CD14-positive monocyte (primary cell): ENCODE measurements at regions not wholly inside any gene's neighbourhood (a gene's known extent, or its start where the extent isn't known, plus 50 kb on each side); places are given as distances from the start of the nearest gene placed in this dataset.

ENCODE experiments used
- DNase-seq, 3 donors: peaks; one replicate each; pipeline ENCODE4 v3.0.0-alpha.2; 2011 to 2022
- H2AFZ ChIP-seq: 2 replicates; pipeline ENCODE4 v1.6.0; 2012; ENCODE audit warnings: mild to moderate bottlenecking, low read depth, low read length, inconsistent platforms; ENCODE audit not compliant: insufficient read depth, poor library complexity, severe bottlenecking
- H3K27ac ChIP-seq, 2 donors: 1 replicate in 1 of 2; 2 replicates in 1 of 2; pipeline ENCODE4 v1.5.1; 2012 to 2013; ENCODE audit warnings: low read length in 2 of 2, control low read depth in 1 of 2, inconsistent platforms in 1 of 2, low read depth in 1 of 2, mild to moderate bottlenecking in 1 of 2
- H3K27me3 ChIP-seq, 2 donors: one replicate each; pipeline versions ENCODE4 v1.6.0 to v1.6.1; 2011 to 2013; ENCODE audit warnings: low read length in 2 of 2; ENCODE audit not compliant: control insufficient read depth in 2 of 2, insufficient read depth in 2 of 2
- H3K36me3 ChIP-seq, 2 donors: replicated peaks in 1 of 2; 1 replicate in 1 of 2; 2 replicates in 1 of 2; pipeline versions ENCODE4 v1.5.1 to v1.6.1; 2012 to 2013; ENCODE audit warnings: low read length in 2 of 2, control low read depth in 1 of 2, inconsistent platforms in 1 of 2, mild to moderate bottlenecking in 1 of 2; ENCODE audit not compliant: insufficient read depth in 2 of 2, control insufficient read depth in 1 of 2
- H3K4me1 ChIP-seq, 2 donors: 1 replicate in 1 of 2; 2 replicates in 1 of 2; pipeline versions ENCODE4 v1.5.1 to v1.6.1; 2012 to 2013; ENCODE audit warnings: low read length in 2 of 2, control low read depth in 1 of 2, inconsistent platforms in 1 of 2, mild to moderate bottlenecking in 1 of 2, moderate library complexity in 1 of 2; ENCODE audit not compliant: insufficient read depth in 2 of 2, control insufficient read depth in 1 of 2
- H3K4me2 ChIP-seq: replicated peaks from 2 replicates; pipeline ENCODE3; 2012; ENCODE audit warnings: low read length, moderate library complexity, mild to moderate bottlenecking; ENCODE audit not compliant: poor library complexity, severe bottlenecking; ENCODE audit errors: extremely low read depth
- H3K4me3 ChIP-seq, 3 experiments: fragments of 200-600 bp in 1 of 3; sonication (generic) in 1 of 3; replicated peaks in 1 of 3; 1 replicate in 2 of 3; 2 replicates in 1 of 3; pipeline ENCODE4 v1.5.1; 2011 to 2013; ENCODE audit warnings: low read length in 3 of 3, mild to moderate bottlenecking in 3 of 3, control low read depth in 2 of 3, low read depth in 2 of 3, inconsistent platforms in 1 of 3, moderate library complexity in 1 of 3
- H3K79me2 ChIP-seq: 2 replicates; pipeline ENCODE4 v1.6.0; 2012; ENCODE audit warnings: mild to moderate bottlenecking, control low read depth, inconsistent platforms, low read length, moderate library complexity; ENCODE audit not compliant: insufficient read depth
- H3K9ac ChIP-seq: 2 replicates; pipeline ENCODE4 v1.6.0; 2017; ENCODE audit warnings: low read length, mild to moderate bottlenecking; ENCODE audit not compliant: insufficient read depth, poor library complexity, severe bottlenecking
- H3K9me3 ChIP-seq, 2 donors: replicated peaks in 1 of 2; 1 replicate in 1 of 2; 2 replicates in 1 of 2; pipeline versions ENCODE4 v1.5.1 to v1.6.1; 2012 to 2013; ENCODE audit warnings: low read length in 2 of 2, control low read depth in 1 of 2; ENCODE audit not compliant: control insufficient read depth in 1 of 2, insufficient read depth in 1 of 2
- H4K20me1 ChIP-seq: 2 replicates; pipeline ENCODE4 v1.6.0; 2012; ENCODE audit warnings: mild to moderate bottlenecking, low read length, control low read depth, moderate library complexity; ENCODE audit not compliant: insufficient read depth
- H3K27ac Mint-ChIP-seq, 7 donors: one replicate each; pipeline ENCODE4 v1.8.0; 2020; ENCODE audit warnings: mild to moderate bottlenecking in 7 of 7, mixed read lengths in 7 of 7, moderate library complexity in 6 of 7, inconsistent platforms in 2 of 7
- H3K27me3 Mint-ChIP-seq, 3 donors: one replicate each; pipeline ENCODE4 v1.8.0; 2021 to 2022; ENCODE audit warnings: low read depth in 3 of 3, mild to moderate bottlenecking in 3 of 3, mixed read lengths in 3 of 3, moderate library complexity in 3 of 3, inconsistent platforms in 1 of 3
- H3K36me3 Mint-ChIP-seq, 2 donors: one replicate each; pipeline ENCODE4 v1.8.0; 2020; ENCODE audit warnings: mixed read lengths in 2 of 2, inconsistent platforms in 1 of 2, mild to moderate bottlenecking in 1 of 2
- H3K4me1 Mint-ChIP-seq: one replicate; pipeline ENCODE4 v1.8.0; 2020; ENCODE audit warnings: mild to moderate bottlenecking, mixed read lengths
- H3K4me3 Mint-ChIP-seq, 2 donors: one replicate each; pipeline ENCODE4 v1.8.0; 2020; ENCODE audit warnings: mild to moderate bottlenecking in 2 of 2, mixed read lengths in 2 of 2, moderate library complexity in 1 of 2
- H3K9me3 Mint-ChIP-seq, 7 donors: one replicate each; pipeline ENCODE4 v1.8.0; 2020 to 2022; ENCODE audit warnings: mixed read lengths in 7 of 7, mild to moderate bottlenecking in 6 of 7, moderate library complexity in 6 of 7, inconsistent platforms in 2 of 7
- WGBS: methylation state at CpG from one replicate; pipeline ENCODE4 v1.1.5; 2013; ENCODE audit warnings: missing lambda C conversion rate; ENCODE audit not compliant: insufficient coverage; 5-methylcytosine and 5-hydroxymethylcytosine counted together
- intact Hi-C, 2 donors: fragments of 100-400 bp; cut with micrococcal nuclease; formaldehyde crosslinking; loops; one replicate each; pipeline versions ENCODE4 v1.15.0 to v1.15.1; 2023
- TF ChIP-seq, protein P1 (sequence below): fragments of 200-600 bp; IDR thresholded peaks from one replicate; pipeline ENCODE4 v1.8.0; 2022; ENCODE audit warnings: antibody characterized with exemption, mild to moderate bottlenecking

DNA sequence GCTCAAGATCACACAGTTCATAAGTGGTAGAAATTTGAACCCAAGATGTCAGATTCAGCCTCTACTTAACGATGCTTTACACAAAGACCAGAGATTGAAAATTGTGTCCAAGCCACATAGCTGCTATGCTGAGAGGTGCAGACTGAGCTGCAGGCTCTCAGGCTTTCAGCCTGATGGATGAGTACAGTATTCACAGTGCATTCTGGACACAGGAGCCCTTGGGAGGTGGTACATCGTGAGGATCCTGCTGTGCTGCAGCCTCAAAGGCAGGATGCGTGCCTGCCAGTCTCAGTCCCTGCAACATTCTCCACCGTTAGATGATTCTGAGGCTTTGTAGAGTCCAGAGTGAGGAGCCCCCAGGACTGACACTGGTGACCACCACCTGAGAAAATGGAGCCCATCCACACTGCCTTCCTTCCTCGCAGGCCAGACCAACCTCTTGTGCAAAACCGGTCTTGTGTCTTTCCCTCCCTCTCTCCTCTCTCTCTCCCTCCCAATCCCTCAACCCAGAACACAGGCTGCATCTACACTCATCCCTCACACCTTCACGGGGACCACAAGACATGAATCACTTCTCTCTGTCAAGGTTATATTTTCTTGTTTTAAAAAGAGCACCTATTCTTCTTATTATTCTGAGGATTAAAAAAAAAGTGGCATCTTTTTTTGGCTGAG lies 203.4 kb upstream of the ZNF507 start:
- H3K79me2 ChIP-seq: no peaks in the 10 kb centered on the region
- DNase-seq: no peak
- Mint-ChIP-seq H3K36me3 (no peaks in the 10 kb centered on the region), H3K9me3 (peaks cover 5 to 13% (median 8%) of the 10 kb centered on the region in 7 donors), H3K4me1 (no peaks in the 10 kb centered on the region), H3K4me3 (no peak overlapping the region), H3K27me3 (peaks cover 0 to 5% (median 2%) of the 10 kb centered on the region in 3 donors), H3K27ac (no peak overlapping the region)
- intact Hi-C loops: no loop called here
- 60% methylated on average over 6 of the region's 7 CpGs for WGBS
- TF ChIP-seq, protein P1, sequence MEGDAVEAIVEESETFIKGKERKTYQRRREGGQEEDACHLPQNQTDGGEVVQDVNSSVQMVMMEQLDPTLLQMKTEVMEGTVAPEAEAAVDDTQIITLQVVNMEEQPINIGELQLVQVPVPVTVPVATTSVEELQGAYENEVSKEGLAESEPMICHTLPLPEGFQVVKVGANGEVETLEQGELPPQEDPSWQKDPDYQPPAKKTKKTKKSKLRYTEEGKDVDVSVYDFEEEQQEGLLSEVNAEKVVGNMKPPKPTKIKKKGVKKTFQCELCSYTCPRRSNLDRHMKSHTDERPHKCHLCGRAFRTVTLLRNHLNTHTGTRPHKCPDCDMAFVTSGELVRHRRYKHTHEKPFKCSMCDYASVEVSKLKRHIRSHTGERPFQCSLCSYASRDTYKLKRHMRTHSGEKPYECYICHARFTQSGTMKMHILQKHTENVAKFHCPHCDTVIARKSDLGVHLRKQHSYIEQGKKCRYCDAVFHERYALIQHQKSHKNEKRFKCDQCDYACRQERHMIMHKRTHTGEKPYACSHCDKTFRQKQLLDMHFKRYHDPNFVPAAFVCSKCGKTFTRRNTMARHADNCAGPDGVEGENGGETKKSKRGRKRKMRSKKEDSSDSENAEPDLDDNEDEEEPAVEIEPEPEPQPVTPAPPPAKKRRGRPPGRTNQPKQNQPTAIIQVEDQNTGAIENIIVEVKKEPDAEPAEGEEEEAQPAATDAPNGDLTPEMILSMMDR: no peak
- no peaks in the 10 kb centered on the region for H4K20me1 ChIP-seq
- H3K36me3 ChIP-seq: no peaks in the 10 kb centered on the region
- no peak overlapping the region for H3K9ac ChIP-seq
- peaks cover 9% of the 10 kb centered on the region in 2 donors for H3K9me3 ChIP-seq
- no peak overlapping the region for H3K4me2 ChIP-seq
- no peak overlapping the region for H2AFZ ChIP-seq
- H3K27me3 ChIP-seq: no peaks in the 10 kb centered on the region
- no peaks in the 10 kb centered on the region for H3K4me1 ChIP-seq
- H3K4me3 ChIP-seq: no peak overlapping the region
- no peak overlapping the region for H3K27ac ChIP-seq

DNA sequence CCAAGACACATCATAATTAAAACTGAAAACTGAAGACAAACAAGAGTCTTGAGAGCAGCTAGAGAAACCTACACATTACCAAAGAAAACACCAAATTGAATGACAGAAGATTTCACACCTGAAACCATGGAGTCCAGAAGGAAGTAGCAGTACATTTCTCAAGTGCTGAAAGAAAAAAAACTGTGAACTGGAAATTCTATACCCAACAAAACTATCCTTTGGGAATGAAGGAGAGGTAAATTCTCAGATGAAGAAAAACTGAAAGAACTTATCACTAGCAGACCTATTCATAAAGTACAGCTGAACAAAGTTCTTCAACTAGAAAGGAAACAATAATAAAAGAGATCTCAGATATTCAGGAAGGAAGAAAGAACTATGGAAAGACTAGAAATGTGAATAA lies 198.7 kb upstream of the ZNF507 start:
- Histone ChIP-seq H3K36me3 (no peaks in the 10 kb centered on the region), H3K27me3 (no peaks in the 10 kb centered on the region), H3K4me3 (no peak overlapping the region), H3K79me2 (no peaks in the 10 kb centered on the region), H3K9me3 (peaks cover 9 to 25% of the 10 kb centered on the region in 2 donors), H2AFZ (no peak overlapping the region), H3K4me1 (no peaks in the 10 kb centered on the region), H3K9ac (no peak overlapping the region), H3K27ac (no peak overlapping the region), H3K4me2 (no peak overlapping the region), H4K20me1 (no peaks in the 10 kb centered on the region)
- peaks cover 0 to 3% (median 0%) of the 10 kb centered on the region in 3 donors for H3K27me3 Mint-ChIP-seq
- no peaks in the 10 kb centered on the region for H3K4me1 Mint-ChIP-seq
- H3K4me3 Mint-ChIP-seq: no peak overlapping the region
- DNase-seq: no peak
- no peak overlapping the region for H3K27ac Mint-ChIP-seq
- no peaks in the 10 kb centered on the region for H3K36me3 Mint-ChIP-seq
- TF ChIP-seq, protein P1: no peak
- H3K9me3 Mint-ChIP-seq: peaks cover 8 to 21% (median 18%) of the 10 kb centered on the region in 7 donors
- intact Hi-C loops: no loop called here
